HG02571 (cell line): ENCODE measurements at regions not wholly inside any gene's neighbourhood (a gene's known extent, or its start where the extent isn't known, plus 50 kb on each side); places are given as distances from the start of the nearest gene placed in this dataset.
"Not testable (repeated sequence)": the region's sequence is repeated elsewhere in the genome, so short reads cannot be mapped to it uniquely, and the experiment has no call there.

Source experiments
- ATAC-seq: cut with Tn5 transposase; IDR thresholded peaks from one replicate; pipeline ENCODE4 v1.9.1; 2021; ENCODE audit warnings: mild to moderate bottlenecking, moderate library complexity; ENCODE audit not compliant: unreplicated experiment

DNA sequence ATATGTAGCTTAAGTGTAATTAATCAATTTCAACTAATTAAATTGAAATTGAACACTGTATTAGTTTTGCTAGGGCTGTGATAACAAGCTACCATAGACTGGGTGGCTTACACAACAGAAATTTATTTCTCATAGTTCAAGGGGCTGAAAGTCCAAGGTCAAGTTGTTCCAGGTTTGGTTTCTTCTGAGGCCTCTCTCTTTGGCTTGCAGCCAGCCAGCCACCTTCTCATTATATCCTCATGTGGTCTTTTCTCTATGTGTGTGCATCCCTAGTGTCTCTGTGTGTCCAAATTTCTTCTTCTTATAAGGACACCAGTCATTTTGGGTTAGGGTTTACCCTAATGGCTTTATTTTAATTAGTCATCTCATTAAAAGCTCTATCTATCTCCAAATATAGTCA is 611.7 kb downstream of the UTRN start:
- ATAC-seq, result no peak

DNA sequence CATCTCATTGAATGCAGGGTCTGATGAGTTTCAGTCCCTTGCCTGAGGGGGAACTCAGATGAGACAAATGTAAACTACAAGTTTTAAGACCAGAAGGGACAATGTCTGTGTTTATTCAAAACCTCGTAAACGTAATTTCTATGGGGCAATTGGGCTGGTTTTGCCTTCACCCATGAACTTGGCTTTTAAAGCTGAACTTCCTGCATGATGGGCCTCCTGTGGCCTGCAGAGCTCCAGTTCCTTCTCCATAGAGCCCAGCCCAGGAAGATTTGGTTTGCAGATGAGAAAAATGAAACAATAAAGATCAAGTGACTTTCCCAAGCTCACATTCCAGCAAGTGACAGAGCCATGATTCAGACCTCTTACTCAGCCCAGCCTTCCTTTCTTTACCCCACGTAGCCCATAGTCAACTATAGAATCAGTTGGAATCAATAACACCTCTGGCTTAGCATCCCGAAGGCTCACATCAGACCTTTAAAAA is 612.3 kb downstream of the UTRN start:
- ATAC-seq, result no peak

DNA sequence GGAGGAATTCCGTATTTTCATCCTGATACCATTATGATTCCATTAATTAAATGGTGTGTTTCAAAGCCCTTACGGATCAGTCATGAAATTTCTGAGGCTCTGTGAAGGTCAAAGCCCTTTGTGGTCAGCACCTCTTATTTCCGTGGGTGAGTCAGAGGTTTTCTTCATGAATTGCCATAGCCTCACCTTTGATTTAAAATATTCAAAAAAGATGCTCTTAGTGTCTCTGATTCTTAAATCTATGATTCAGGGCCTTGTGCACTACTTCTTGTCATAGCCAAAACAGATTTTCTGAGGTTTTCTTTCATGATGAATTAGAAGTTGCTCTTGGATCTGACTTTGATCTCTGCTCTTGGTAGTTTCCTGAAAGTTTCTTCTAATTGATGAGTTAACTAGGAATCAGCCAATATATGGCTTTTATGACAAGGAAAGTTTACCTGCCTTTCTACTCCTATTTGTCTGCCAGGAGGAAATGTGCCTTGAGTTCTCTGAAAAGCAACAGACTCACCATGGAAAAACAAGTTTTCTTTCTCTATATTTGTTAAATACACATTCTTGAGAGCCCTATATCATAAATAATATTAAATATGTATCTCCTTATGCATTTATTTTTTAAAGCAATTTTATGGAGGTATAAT is 613.0 kb downstream of the UTRN start:
- ATAC-seq, result no peak

DNA sequence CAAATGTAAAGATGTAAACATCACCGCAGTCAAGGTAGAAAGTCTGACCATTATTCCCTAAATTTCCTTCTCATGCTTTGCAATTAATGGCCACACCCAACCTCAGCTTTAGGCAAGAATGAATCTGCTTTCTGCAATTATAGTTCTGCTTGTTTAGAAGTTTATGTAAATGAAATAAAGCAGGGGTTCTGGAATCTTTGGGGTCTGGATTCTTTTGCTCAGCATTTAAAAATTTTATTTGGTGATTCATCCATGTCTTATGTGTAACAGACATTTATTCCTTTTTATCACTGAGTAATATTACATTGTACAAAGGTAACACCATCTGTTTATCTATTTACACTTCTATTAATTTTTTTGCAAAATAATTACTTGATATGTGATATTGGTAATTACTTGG is 613.6 kb downstream of the UTRN start:
- no peak for ATAC-seq

DNA sequence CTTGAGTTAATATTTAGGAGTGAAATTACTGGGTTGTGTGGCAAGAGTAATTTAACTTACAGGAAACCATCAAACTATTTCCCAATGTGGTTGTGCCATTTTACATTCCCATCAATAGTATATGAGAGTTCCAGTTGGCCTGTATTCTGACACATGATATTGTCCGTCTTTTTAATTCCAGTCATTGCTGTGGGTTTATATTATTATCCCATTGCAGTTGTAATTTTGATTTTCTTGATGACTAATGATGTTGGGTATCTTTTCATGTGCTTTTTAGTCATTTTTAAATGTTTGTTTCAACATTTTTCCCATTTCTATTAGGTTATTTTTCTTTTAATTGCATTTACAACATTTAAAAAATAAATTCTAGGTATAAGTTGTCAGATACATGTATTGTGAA is 614.0 kb downstream of the UTRN start:
- ATAC-seq, result no peak

DNA sequence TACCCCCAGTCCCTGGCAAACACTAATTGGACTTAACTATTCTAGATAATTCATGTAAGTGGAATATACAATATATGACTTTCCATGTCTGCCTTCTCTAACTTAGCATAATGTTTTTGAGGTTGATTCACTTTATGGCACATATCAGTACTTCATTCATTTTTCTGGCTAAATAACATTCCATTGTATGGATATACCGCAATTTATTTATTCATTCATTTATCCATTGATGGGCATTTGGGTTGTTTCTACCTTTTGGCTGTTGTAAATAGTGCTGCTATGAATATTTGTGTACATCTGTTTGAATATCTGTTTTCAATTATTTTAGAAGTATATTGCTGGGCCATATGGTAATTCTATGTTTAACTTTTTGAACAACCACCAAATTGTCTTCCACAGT is 616.3 kb downstream of the UTRN start:
- no peak for ATAC-seq

DNA sequence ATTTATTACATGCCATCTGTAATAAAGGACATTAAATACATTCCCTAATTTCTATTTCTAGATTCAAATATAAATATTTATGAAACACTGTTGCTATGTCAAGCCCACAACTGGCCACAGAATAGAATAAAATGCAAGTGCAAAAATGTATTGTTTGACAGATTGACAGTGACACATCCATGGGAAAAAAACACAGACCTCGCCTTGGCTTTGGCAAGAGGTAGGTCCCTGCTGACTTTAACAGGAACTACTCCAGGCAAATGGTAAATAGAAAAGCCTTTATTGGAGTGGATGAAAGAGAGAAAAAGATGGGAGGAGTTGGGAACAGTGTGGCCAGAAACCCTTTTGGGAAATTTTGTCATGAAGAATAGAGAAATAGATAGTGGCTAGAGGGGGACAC is 622.9 kb downstream of the UTRN start:
- no peak for ATAC-seq

DNA sequence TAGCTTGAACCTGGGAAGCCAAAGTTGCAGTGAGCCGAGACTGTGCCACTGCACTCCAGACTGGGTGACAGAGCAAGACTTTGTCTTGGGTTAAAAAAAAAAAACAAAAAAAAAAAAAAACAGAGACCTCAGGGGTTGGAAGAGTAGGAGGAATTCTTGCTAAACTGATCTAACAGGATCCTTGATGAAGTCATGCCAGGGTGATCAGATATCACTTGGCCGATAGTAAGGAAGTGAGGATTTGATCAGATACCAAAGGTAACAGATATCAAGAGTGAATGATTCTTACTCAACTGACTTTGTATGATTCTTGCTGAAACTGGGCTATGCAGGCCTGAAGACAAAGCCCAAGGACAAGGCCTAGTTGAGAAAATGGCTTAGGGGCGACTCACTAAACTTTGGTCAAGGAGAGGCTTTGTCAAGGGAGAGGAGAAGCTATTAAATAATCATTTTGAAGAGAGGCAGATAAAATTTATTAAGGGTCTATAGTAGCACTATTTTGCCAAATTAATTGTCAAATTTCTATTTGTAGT is 624.7 kb downstream of the UTRN start:
- ATAC-seq, result no peak

DNA sequence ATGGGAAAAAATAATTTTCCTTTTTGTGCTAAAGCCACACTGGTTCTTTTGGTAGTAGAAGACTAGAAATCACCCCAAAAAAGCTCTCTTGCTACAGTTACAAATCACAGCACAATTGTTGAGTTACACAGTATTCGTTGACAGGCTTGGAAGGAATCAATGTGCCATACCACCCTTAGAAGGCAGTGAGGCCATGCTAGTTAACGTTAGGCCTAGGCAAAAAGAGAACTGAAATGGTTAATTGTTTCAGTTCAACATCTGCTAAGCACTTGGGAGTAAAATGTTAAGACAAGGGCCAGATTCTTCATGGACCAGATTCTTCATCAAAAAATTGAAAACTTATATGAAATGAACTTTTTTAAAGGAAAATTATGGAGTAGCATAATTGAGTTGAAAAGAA is 626.2 kb downstream of the UTRN start:
- no peak for ATAC-seq

DNA sequence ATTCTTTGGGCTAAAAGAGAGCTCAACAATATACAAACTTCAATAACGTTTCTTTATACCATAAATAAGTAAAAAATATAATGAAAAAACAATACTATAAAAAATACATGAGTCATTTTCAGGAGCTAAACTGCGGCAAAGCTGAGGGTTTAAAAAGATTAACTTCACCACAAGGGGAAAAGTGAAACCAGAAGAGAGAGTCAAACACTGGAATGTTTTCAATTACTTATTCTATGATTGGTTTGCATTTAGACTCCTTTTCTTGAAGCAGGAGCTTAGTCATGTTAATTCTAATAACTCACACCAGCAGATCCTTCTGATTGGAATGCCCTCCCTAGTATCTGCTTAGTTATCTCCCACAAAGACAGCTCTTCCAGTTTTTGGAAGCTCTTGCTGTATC is 627.3 kb downstream of the UTRN start:
- ATAC-seq, result no peak

DNA sequence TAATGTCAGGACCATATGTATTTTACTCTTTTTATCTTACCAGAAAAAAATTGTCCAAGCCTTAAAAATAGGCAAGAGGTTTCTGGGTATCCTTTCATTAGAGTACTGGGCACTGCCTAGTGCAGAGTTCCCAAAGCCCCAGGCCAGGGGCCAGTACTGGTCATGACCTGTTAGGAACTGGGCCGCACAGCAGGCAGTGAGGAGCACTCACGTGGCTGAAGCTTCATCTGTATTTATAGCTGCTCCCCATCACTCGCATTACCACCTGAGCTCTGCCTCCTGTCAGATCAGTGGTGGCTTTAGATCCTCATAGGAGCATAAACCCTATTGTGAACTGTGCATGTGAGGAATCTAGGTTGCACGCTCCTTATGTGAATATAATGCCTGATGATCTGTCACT is 632.9 kb downstream of the UTRN start:
- no peak for ATAC-seq

DNA sequence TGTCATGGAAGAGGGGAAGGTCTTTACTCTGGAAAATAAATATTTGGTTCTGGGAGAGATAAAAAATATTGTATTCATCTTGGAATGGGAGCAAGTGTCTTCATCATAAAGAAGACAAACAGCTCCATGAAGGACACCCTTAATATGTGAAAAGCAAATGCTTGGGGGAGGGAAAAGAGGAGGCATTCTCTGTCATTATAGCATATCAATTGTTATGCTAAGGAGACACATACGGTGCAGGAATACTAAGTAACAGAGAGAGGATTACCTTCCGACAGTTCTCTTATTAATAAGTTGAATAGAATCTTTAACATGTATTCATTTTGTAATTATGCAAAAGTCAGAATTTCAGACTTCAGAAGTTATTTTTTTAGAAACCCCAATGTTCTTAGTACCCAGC is 634.4 kb downstream of the UTRN start:
- ATAC-seq, result no peak

DNA sequence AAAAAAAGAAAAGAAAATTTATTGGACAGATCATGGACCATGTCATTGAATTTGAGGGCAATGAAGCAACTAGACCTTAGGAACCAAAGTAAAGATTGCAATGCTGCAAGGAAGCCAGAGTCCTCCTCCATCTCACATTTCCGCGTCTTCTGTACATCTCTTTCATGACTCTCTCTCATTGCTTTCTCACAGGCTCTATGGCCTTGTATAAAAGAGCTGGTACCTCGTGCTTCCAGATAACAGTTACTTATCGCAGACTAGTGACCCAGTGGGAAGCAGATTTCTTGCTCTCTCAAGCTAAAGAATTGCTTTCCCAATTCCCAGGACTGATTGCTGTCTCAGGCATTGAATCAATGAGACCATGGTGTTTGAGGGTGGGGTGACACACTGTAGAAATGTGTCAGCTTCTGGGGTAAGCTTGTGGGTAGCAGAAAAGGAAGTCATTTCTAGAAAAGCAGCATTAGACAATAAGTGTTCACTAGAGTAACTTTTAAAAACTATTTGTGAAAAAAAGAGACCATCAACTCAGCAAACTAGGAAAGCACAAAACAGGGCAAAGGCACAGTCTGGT is 635.3 kb downstream of the UTRN start:
- ATAC-seq, result no peak

DNA sequence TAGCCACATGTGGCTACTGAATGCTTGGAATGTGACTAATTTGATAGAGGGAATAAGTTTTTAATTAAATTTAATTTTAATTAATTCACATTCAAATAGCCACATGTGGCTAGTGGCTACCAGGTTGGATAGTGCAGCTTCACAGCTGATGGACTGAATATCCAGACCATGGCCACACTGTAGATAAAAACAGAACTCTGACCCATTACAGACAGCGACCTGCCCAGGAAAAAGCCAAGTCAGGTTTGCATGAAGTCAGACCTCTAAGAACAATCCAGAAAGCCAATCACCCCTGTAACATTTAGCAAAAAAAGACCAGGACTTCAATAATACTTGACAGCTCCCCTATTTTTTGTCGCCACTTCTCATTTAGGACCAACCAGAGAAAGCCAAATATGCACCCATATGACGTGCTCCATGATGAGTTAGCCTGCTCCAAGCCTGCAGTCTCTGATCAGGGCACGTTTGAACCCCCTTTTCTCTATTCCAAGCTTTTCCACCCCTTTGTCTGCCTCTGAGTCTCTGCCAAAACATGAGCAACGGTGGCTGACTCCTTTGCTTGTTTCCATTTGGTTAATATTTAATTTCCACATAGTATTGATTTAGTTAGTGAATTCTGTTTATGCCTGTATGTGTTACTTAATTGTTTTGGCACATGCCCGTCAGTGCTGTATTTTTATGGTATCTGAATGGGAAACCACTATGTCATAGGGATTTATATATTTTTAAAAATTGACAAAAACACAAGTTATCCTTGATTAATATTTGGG is 636.3 kb downstream of the UTRN start:
- ATAC-seq, result no peak

DNA sequence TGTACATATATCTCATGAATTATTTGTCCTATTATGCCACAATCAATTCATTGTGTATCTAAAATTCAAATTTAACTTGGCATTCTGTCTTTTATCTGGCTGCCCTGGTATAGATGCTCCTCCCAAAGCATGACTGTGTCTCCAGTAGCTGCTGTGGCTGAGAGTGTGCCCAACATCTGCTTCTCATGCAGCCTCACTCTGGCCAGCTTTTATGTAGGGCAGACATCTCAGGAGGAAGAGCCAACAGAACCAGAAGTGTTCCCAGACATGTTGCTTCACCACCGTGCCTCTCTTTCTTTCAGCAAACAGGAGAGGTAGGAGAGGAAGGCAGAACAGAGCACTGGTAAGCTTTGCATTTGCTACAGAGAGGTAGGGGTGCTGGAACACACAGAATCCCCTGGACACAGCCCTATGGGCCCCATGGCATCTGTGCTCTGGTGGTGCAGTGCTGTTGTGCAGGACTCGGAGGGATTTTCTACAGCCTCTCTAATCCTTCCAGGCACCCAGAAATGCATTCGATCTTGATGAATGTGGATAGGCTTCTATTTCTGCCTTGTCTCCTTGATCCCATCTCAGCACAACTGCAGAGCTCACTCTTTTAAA is 637.1 kb downstream of the UTRN start:
- ATAC-seq, result no peak

DNA sequence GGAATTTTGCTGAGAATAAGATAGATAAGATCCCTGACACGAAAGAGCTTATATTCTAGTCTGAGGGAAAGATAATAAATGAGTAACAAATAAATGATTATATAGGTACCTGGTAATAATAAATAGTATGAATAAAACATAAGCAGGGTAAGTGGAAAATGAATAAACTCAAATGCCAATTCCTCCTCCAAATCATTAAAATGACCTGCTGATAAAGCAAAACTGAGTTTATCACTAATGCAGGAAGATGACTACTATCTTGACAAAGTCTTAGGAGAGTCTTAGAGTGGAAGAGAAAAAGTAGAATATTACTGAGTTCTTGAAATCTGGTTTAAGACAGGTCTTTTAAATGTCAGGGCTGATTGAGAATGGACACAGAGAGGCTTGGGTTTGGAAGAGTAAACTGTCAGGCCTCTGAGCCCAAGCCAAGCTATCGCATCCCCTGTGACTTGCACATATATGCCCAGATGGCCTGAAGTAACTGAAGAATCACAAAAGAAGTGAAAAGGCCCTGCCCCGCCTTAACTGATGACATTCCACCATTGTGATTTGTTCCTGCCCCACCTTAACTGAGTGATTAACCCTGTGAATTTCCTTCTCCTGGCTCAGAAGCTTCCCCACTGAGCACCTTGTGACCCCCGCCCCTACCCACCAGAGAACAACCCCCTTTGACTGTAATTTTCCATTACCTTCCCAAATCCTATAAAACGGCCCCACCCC is 637.8 kb downstream of the UTRN start:
- ATAC-seq, result not testable (repeated sequence)

DNA sequence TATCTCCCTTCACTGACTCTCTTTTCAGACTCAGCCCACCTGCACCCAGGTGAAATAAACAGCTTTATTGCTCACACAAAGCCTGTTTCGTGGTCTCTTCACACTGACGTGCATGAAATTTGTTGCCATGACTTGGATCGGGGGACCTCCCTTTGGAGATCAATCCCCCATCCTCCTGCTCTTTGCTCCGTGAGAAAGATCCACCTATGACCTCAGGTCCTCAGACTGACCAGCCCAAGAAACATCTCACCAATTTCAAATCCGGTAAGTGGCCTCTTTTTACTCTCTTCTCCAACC is 638.3 kb downstream of the UTRN start:
- ATAC-seq, result not testable (repeated sequence)

DNA sequence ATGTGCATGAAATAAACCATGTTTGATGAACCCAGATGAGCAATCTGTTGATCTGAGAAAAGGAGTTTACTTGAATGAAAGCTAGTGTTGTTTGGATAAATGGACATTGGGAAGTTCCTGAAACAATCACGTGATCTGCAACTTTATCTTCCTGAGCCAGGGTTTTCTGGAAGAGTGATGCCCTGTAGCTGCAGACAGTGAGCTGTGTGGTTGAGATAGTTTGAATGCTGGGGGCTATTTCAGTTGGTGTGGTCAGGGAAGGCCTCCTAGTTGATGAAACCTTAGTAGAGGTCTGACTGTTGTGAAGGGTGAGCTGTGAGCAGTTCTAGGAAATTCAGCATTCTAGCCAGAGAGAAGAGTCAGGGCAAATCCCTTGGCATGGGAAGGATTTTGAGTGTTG is 643.7 kb downstream of the UTRN start:
- ATAC-seq, result no peak

DNA sequence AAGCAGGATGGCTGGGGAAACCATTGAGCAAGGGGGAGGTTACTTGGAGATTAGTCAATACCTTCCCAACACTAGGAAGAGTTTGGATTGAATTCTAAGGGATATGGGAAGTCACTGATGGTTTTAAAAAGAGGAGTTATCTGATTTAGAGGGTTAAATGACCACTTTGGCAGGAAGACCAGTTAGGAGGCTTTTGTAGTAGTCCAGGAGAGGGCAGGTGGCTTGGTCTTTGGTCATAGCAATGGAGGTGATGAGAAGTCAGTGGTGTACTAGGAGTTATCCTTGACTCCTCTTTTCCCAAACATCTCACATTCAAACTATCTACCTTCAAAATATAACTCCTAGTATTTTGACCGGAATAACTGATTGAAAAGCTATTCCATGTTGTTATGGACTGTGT is 644.1 kb downstream of the UTRN start:
- no peak for ATAC-seq

DNA sequence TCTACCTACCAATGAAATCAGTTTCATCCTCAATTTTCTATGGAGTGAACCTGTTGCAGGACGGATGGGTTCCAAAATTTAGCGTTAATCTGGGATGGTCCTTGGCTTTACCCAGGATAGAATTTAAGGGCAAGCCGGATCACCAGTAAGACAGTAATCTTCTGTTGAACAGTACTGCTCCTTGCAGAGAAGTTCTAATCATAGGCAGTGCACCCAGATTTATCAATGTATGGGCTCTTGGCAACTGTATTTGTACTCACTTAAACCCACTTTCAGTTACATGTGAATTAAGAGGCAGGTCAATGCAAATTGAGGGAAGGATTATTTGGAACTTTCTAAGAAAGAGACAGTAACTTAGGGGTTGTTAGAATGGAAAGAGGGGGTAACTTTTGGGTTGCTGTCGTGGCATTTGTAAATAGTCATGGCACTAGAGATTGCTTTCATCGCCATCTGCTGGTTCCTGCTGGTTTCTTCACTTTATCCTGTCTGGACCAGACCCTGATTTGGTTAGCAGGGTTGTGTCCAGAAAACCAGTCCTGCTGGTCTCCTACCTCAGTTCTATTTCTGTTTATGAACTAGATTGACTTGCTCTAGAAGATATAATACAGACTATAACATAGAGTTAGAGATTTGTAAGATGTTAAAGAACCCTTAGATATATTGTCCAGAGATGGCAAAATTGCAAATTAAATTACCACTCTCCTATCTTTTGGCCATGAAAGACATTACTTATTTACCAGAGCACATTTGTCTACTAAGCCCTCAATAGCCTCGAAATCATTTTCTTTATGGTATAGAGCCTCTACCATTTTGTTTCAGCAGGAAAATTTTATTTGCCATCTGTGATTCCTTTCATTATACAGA is 646.3 kb downstream of the UTRN start:
- ATAC-seq, result peak; percentile 58
